ENCODE measurements at regions not wholly inside any gene's neighbourhood (a gene's known extent, or its start where the extent isn't known, plus 50 kb on each side); places are given as distances from the start of the nearest gene placed in this dataset.

DNA sequence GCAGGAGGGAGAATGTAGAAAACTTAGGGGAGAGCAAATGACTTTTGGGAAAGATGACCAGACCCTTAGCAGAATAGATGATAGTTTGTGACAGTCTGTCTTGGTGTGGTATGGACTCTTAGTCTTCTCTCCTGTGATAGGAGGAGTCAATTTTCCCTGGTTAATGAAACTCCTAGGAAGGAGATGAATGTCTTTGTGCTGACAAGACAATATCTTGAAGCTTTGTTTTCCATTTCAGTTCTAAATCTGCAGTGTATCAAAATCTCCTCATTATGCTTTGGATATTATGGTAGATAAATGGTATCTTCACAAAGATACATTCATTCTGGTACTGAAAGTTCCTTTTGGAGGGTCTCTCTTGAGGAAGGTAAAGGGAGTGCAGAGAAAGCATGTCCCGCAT, 77.8 kb upstream of the ZNF717 start:
- TF ChIP-seq, protein P1, sequence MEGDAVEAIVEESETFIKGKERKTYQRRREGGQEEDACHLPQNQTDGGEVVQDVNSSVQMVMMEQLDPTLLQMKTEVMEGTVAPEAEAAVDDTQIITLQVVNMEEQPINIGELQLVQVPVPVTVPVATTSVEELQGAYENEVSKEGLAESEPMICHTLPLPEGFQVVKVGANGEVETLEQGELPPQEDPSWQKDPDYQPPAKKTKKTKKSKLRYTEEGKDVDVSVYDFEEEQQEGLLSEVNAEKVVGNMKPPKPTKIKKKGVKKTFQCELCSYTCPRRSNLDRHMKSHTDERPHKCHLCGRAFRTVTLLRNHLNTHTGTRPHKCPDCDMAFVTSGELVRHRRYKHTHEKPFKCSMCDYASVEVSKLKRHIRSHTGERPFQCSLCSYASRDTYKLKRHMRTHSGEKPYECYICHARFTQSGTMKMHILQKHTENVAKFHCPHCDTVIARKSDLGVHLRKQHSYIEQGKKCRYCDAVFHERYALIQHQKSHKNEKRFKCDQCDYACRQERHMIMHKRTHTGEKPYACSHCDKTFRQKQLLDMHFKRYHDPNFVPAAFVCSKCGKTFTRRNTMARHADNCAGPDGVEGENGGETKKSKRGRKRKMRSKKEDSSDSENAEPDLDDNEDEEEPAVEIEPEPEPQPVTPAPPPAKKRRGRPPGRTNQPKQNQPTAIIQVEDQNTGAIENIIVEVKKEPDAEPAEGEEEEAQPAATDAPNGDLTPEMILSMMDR (IDR thresholded peaks at IDR 0.05) = no peak
- no peak for TF ChIP-seq POLR2A (IDR thresholded peaks at IDR 0.05)

Data from breast epithelium (tissue), 3 donors.